Activated CD4-positive, alpha-beta memory T cell treated with anti-CD3 and anti-CD28 coated beads for 36 hours (primary cell): ENCODE measurements at regions not wholly inside any gene's neighbourhood (a gene's known extent, or its start where the extent isn't known, plus 50 kb on each side); places are given as distances from the start of the nearest gene placed in this dataset.
"Not testable (repeated sequence)": the region's sequence is repeated elsewhere in the genome, so short reads cannot be mapped to it uniquely, and the experiment has no call there.

Experiments
- CTCF ChIA-PET: fragments of 350-600 bp; sonication (Branson Sonifier 250); formaldehyde crosslinking; loops from one replicate; lab custom pipeline; 2021; ENCODE audit warnings: antibody characterized with exemption, inconsistent platforms; lab: Charles Lee
- POLR2A ChIA-PET: fragments of 350-600 bp; sonication (Branson Sonifier 250); formaldehyde crosslinking; loops from one replicate; lab custom pipeline; 2021; ENCODE audit warnings: antibody characterized with exemption; lab: Charles Lee
- DNase-seq: peaks from one replicate; pipeline ENCODE4 v3.0.0-alpha.2; 2020
- H3K27ac Mint-ChIP-seq: one replicate; pipeline ENCODE4 v1.8.0; 2021; ENCODE audit warnings: mixed read lengths
- H3K27me3 Mint-ChIP-seq: one replicate; pipeline ENCODE4 v1.8.0; 2021; ENCODE audit warnings: mixed read lengths
- H3K36me3 Mint-ChIP-seq: one replicate; pipeline ENCODE4 v1.8.0; 2021; ENCODE audit warnings: mixed read lengths
- H3K4me1 Mint-ChIP-seq: one replicate; pipeline ENCODE4 v1.8.0; 2021; ENCODE audit warnings: low read depth, mixed read lengths
- H3K4me3 Mint-ChIP-seq: one replicate; pipeline ENCODE4 v1.8.0; 2021; ENCODE audit warnings: mild to moderate bottlenecking, mixed read lengths
- H3K9me3 Mint-ChIP-seq: one replicate; pipeline ENCODE4 v1.8.0; 2021; ENCODE audit warnings: mixed read lengths
- intact Hi-C: fragments of 100-400 bp; cut with micrococcal nuclease; formaldehyde crosslinking; loops from one replicate; pipeline ENCODE4 v1.15.1; 2023

- peaks cover 3% of the 10 kb centered on the region for H3K27me3 Mint-ChIP-seq
- POLR2A ChIA-PET, result no interaction called here
- intact Hi-C loops, result no loop called here
- H3K36me3 Mint-ChIP-seq, result no peaks in the 10 kb centered on the region
- no peak overlapping the region for H3K27ac Mint-ChIP-seq
- H3K4me1 Mint-ChIP-seq, result no peaks in the 10 kb centered on the region
- CTCF ChIA-PET, result no interaction called here
- no peaks in the 10 kb centered on the region for H3K9me3 Mint-ChIP-seq
- no peak overlapping the region for H3K4me3 Mint-ChIP-seq
- DNase-seq, result no peak
Measured at GRCh38 chr5:135776457-135776856, 58.0 kb upstream of the SLC25A48 start.

GRCh38 chr5:135761746-135762145, 72.7 kb upstream of the SLC25A48 start:
- POLR2A ChIA-PET, result no interaction called here
- intact Hi-C loops, result no loop called here

GRCh38 chr5:135759149-135759784, 75.2 kb upstream of the SLC25A48 start:
- intact Hi-C loops, result loop anchor here (5.0 kb wide), 1 partner anchor 43 kb away; no protein-coding TSS in a partner anchor
- CTCF ChIA-PET, result no interaction called here
- no peaks in the 10 kb centered on the region for H3K27me3 Mint-ChIP-seq
- no peaks in the 10 kb centered on the region for H3K36me3 Mint-ChIP-seq
- H3K27ac Mint-ChIP-seq, result no peak overlapping the region
- DNase-seq, result no peak
- peaks cover 2% of the 10 kb centered on the region for H3K9me3 Mint-ChIP-seq
- POLR2A ChIA-PET, result no interaction called here
- no peak overlapping the region for H3K4me3 Mint-ChIP-seq
- H3K4me1 Mint-ChIP-seq, result no peaks in the 10 kb centered on the region

More at GRCh38 chr5:135761746-135762145, 72.7 kb upstream of the SLC25A48 start:
- Mint-ChIP-seq H3K27me3 (no peaks in the 10 kb centered on the region), H3K27ac (no peak overlapping the region), H3K4me3 (no peak overlapping the region), H3K9me3 (peaks cover 2% of the 10 kb centered on the region), H3K4me1 (no peaks in the 10 kb centered on the region), H3K36me3 (no peaks in the 10 kb centered on the region)
- CTCF ChIA-PET, result no interaction called here
- no peak for DNase-seq

- ChIA-PET CTCF (no interaction called here), POLR2A (no interaction called here)
- Mint-ChIP-seq H3K4me1 (no peaks in the 10 kb centered on the region), H3K27me3 (no peaks in the 10 kb centered on the region), H3K27ac (no peak overlapping the region), H3K9me3 (no peaks in the 10 kb centered on the region), H3K4me3 (no peak overlapping the region), H3K36me3 (no peaks in the 10 kb centered on the region)
- intact Hi-C loops, result no loop called here
- DNase-seq, result no peak
Measured at GRCh38 chr5:135753990-135754389, 80.5 kb upstream of the SLC25A48 start.

GRCh38 chr5:135750506-135750905, 84.0 kb upstream of the SLC25A48 start:
- no peaks in the 10 kb centered on the region for H3K27me3 Mint-ChIP-seq
- ChIA-PET POLR2A (no interaction called here), CTCF (no interaction called here)
- H3K4me3 Mint-ChIP-seq, result no peak overlapping the region
- no peaks in the 10 kb centered on the region for H3K4me1 Mint-ChIP-seq
- DNase-seq, result no peak
- no peak overlapping the region for H3K27ac Mint-ChIP-seq
- H3K36me3 Mint-ChIP-seq, result no peaks in the 10 kb centered on the region
- intact Hi-C loops, result no loop called here
- H3K9me3 Mint-ChIP-seq, result no peaks in the 10 kb centered on the region

- intact Hi-C loops, result no loop called here
- DNase-seq, result no peak
- Mint-ChIP-seq H3K27ac (no peak overlapping the region), H3K36me3 (no peaks in the 10 kb centered on the region), H3K27me3 (no peaks in the 10 kb centered on the region), H3K4me1 (no peaks in the 10 kb centered on the region), H3K4me3 (no peak overlapping the region), H3K9me3 (peaks cover 3% of the 10 kb centered on the region)
- ChIA-PET POLR2A (no interaction called here), CTCF (no interaction called here)
Measured at GRCh38 chr5:135747824-135748223, 86.6 kb upstream of the SLC25A48 start.

GRCh38 chr5:135745897-135746500, 88.5 kb upstream of the SLC25A48 start:
- ChIA-PET POLR2A (no interaction called here), CTCF (no interaction called here)
- H3K4me1 Mint-ChIP-seq, result no peaks in the 10 kb centered on the region
- H3K4me3 Mint-ChIP-seq, result no peak overlapping the region
- H3K27ac Mint-ChIP-seq, result no peak overlapping the region
- H3K36me3 Mint-ChIP-seq, result no peaks in the 10 kb centered on the region
- DNase-seq, result no peak
- peaks cover 3% of the 10 kb centered on the region for H3K9me3 Mint-ChIP-seq
- intact Hi-C loops, result no loop called here
- peaks cover 2% of the 10 kb centered on the region for H3K27me3 Mint-ChIP-seq

GRCh38 chr5:135743705-135744411, 90.6 kb upstream of the SLC25A48 start:
- Mint-ChIP-seq H3K27me3 (peaks cover 2% of the 10 kb centered on the region), H3K36me3 (no peaks in the 10 kb centered on the region), H3K4me1 (no peaks in the 10 kb centered on the region), H3K4me3 (no peak overlapping the region), H3K27ac (no peak overlapping the region), H3K9me3 (peaks cover 3% of the 10 kb centered on the region)
- no peak for DNase-seq
- intact Hi-C loops, result no loop called here
- POLR2A ChIA-PET, result no interaction called here
- CTCF ChIA-PET, result no interaction called here

GRCh38 chr5:135743181-135743580, 91.3 kb upstream of the SLC25A48 start:
- peaks cover 3% of the 10 kb centered on the region for H3K9me3 Mint-ChIP-seq
- no peak for DNase-seq
- H3K27ac Mint-ChIP-seq, result no peak overlapping the region
- CTCF ChIA-PET, result no interaction called here
- no peak overlapping the region for H3K4me3 Mint-ChIP-seq
- POLR2A ChIA-PET, result no interaction called here
- intact Hi-C loops, result no loop called here
- peaks cover 2% of the 10 kb centered on the region for H3K27me3 Mint-ChIP-seq
- no peaks in the 10 kb centered on the region for H3K4me1 Mint-ChIP-seq
- no peaks in the 10 kb centered on the region for H3K36me3 Mint-ChIP-seq

GRCh38 chr5:135742240-135742639, 92.2 kb upstream of the SLC25A48 start:
- CTCF ChIA-PET, H3K4me1 Mint-ChIP-seq, DNase-seq, H3K27ac Mint-ChIP-seq, POLR2A ChIA-PET, intact Hi-C loops, H3K4me3 Mint-ChIP-seq, H3K36me3 Mint-ChIP-seq, H3K9me3 Mint-ChIP-seq, H3K27me3 Mint-ChIP-seq: not testable (repeated sequence)

- H3K4me1 Mint-ChIP-seq, result no peaks in the 10 kb centered on the region
- no peaks in the 10 kb centered on the region for H3K36me3 Mint-ChIP-seq
- peaks cover 3% of the 10 kb centered on the region for H3K9me3 Mint-ChIP-seq
- no peak for DNase-seq
- no peak overlapping the region for H3K4me3 Mint-ChIP-seq
- intact Hi-C loops, result no loop called here
- H3K27me3 Mint-ChIP-seq, result peaks cover 2% of the 10 kb centered on the region
- H3K27ac Mint-ChIP-seq, result no peak overlapping the region
- ChIA-PET POLR2A (no interaction called here), CTCF (interaction anchor here (0.8 kb wide), 1 partner anchor 284 kb away, joined by 3 read pairs; no protein-coding TSS in a partner anchor)
Measured at GRCh38 chr5:135741040-135741439, 93.4 kb upstream of the SLC25A48 start.

- no peaks in the 10 kb centered on the region for H3K4me1 Mint-ChIP-seq
- no peak overlapping the region for H3K4me3 Mint-ChIP-seq
- POLR2A ChIA-PET, result no interaction called here
- peaks cover 3% of the 10 kb centered on the region for H3K9me3 Mint-ChIP-seq
- no peak overlapping the region for H3K27ac Mint-ChIP-seq
- no peaks in the 10 kb centered on the region for H3K36me3 Mint-ChIP-seq
- intact Hi-C loops, result no loop called here
- DNase-seq, result no peak
- peaks cover 5% of the 10 kb centered on the region for H3K27me3 Mint-ChIP-seq
- CTCF ChIA-PET, result interaction anchor here (0.8 kb wide), 1 partner anchor 283 kb away, joined by 3 read pairs; no protein-coding TSS in a partner anchor
Measured at GRCh38 chr5:135740475-135740874, 94.0 kb upstream of the SLC25A48 start.
